GM18499 (cell line): ENCODE measurements at regions not wholly inside any gene's neighbourhood (a gene's known extent, or its start where the extent isn't known, plus 50 kb on each side); places are given as distances from the start of the nearest gene placed in this dataset.

Experiments used
- ATAC-seq: cut with Tn5 transposase; IDR thresholded peaks from one replicate; pipeline ENCODE4 v1.9.1; 2021; ENCODE audit warnings: moderate number of reproducible peaks; ENCODE audit not compliant: insufficient read depth, unreplicated experiment

DNA sequence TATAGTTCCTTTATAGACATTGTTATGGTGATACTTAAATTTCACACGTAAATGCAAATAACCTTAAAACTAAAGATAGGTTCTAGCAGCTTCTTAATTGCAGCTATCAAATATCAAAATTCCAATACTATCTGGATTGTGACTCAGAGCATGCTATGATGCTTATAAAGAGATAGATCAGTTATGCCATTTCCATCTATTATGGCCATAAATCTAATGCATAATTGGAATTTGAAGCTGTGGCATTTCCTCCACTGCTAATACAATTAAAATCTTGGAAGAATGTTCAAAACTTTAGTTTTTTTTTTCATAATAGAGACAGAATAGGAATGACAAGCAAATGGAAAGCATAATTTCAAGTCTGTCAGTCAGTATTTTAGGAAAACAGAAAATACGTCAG lies 220.8 kb upstream of the GALNT5 start:
- no peak for ATAC-seq

DNA sequence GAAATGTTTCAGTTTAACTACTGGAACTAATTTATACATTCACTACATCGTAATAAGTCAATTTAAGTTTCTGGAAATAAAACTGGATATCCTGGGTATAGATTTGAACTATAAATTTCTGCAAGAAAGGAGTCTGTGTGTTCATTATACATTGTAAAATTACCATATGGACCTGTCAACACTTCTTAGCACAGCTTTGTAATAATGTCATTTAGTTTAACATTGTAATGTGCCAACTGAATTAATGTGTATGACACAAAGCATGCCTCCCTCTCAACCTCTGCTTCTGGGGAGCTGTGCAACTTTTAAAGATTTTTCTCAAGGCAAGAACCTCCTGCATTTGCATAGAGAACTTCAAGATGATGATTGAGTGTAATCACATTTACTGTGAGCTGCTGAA lies 213.7 kb upstream of the GALNT5 start:
- no peak for ATAC-seq

DNA sequence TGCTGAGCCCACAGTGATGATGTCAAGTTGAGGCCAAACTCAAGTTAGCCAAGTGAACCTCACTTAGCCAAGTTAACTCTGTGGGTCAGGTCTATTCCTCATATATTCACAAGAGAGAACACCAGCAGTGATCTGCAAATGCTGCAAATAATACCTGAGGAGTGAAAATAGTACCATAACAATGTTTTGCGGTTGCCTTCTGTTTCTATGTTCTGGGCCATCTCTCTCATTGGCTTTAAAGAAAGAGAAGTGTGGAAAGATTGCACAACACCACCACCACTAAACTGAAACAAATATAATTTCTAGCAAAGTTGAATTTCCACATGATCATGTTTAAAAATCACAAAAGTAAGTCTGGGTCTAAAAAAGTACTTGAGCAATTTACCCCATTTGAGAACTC lies 211.1 kb upstream of the GALNT5 start:
- ATAC-seq = no peak

DNA sequence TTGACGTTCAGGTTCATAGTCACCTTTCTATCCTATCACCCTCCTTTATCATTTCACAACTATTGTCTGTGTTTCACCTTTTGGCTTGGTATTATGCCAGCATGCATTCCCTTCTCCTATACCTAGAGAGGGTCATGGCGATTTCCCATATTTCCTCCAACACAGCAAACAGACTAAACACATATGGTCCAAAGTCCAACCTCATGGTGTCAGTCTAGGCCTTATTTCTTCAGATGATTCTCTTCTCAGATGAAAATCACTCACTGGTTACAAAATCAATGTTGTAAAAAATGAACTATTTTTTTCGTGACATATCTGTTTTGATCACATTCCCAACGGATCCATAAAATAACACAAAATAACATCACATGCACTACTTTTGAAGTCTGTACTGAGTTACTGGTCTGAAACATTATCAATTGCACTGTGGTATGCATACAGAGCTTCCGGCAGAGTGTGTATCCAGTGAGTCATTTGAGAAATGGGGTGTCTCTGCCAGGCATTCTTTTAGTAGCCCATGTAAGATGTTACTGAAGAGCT lies 204.8 kb upstream of the GALNT5 start:
- ATAC-seq = no peak

DNA sequence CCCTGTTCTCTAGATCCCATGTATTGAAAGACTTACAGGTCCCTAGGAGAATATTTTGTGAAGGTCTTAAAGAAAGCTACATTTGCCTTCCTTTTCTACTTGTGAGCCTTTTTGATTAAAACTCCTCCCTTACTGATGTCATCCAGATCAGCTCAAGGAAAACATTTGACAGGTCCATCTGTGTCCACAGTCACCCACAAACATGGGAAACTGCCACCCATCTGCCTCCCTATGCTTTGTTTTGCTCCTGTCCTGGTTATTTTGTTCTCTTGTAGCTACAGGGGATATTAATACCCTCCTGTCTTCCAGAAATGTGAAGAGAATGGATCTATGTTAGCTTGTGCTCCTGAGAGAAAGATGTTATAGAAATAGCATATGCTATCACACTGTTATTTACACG lies 203.6 kb upstream of the GALNT5 start:
- ATAC-seq = no peak

DNA sequence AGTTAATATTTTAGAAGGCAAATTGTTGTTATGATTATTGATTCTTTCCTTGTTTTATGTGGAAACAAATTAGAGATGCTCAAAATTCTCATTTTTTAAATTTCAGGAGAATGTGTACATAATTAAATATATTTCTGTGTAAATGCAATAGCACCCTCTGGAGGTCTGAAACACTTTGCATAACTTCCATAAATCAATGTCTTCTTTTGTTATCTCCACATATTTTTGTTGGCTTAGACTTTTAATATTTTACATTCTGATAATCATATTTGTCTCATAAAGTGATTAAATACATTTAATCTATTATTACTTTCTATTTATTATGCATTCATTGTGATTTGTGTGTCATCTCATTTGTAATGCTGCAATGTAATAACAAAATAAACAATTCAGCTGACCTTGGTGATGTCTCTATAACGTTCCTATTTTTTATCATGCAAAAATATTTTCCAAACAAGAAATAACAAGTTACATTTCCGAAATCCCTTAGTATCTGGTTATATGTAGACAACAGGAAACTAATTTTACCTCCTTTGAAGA lies 201.8 kb upstream of the GALNT5 start:
- no peak for ATAC-seq

DNA sequence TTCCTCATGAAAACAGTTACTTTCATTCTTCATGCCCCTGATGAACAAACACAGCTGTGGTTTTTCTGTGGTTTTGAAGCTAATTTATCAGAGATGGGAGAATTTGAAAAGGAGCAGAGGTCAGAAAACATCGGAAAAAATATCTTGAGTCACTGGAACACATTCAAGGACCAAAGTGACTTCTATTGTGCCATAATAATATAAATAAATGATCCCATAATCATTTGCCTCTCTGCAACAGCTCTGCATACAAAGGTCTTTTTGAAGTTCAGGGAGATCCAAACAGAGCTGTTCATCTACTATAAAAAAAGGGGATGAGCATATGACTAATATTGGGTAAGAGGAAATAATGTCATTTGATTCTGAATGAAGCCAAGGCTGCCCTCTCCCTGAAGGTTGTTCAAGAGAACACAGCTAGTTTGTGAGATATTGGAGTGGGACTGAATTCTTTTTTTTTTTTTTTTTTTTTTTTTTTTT lies 201.3 kb upstream of the GALNT5 start:
- no peak for ATAC-seq

DNA sequence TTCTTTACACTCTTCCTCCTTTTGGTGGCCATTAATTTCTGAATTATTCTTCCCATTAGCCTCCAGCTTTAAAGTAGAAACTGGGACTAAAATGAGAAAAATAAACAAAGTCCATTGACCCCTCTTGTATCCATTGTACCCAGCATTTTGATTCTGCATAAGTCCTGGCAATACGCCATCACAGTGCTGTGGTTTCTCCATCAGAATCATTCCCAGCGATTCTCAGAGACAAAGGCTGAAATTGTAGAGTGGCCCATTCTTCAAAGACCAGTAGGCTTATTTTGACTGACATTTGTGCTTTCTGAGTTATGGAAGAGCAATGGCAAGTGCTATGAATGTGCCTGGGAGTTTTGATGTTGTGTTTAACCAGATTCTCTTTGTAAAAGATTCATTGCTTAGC lies 199.3 kb upstream of the GALNT5 start:
- no peak for ATAC-seq

DNA sequence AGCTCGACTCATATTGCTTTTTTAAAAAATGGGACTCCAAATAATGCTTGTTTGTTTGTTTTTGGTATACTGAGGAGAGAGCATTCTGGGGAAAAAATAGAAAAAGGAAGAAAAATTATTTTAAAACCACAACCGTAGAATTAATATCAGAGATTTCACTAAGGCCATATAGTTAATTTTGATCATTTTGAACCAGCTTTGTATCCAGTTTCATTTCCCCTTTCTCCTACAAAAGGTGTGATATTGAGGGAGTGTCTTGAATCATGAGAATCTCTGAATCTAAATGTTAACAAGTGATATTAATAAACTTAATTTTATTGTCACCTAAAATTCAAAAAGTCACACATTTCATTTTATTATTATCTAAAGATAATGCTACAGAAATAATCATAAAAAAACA lies 198.5 kb upstream of the GALNT5 start:
- no peak for ATAC-seq

DNA sequence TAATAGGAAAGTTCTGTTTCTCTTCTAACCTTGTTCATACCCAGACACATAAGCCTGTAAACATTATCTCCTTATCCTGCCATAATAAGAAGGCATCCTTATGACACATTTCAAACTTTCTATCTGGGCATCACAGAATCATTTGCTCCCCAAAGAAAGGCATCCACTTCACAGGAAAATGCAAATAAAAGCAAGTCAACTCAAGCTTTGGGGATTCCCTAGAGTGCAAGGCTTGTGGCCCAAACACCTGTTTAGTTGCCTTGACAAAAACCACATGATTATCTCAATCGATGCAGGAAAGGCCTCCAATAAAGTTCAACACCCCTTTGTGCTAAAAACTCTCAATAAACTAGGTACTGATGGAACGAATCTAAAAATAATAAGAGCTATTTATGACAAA lies 195.7 kb upstream of the GALNT5 start:
- ATAC-seq = peak; percentile 98

DNA sequence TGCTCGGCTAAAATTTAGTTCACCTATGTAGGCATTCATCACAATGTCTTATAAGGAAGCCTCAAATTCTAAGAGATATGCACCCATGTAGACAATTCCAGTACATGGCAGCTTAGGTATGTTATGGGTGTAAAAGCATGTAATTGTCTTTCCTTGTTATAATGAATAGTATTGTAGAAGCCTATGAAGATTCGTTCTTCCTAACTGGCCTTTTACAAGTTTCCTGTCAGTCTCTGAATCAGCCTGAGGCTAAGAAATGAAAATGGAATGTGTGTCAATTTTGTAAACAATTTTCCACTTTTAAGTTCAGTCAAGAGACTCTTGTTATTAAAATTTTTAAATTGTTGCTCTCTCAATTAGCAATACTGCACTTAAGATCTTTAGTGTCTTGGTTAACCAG lies 189.9 kb upstream of the GALNT5 start:
- ATAC-seq = no peak

DNA sequence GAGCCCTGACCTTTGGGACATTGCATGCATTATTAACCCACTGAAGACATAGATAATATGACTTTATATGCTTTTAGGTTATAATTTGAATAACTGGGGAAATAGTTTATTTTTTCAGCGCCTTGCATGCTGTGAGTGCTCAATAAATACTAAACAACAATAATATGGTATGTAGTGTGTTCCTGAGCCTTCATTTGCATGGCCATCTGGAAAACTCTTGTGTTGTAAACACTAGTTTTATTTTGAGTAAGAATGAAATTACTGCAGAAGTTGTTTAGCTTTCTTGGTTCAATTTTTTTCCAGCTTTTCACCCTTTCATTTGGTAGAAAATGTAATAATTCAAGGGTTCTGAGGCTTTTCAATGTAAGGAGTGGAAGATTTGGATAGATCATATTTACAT lies 189.3 kb upstream of the GALNT5 start:
- no peak for ATAC-seq

DNA sequence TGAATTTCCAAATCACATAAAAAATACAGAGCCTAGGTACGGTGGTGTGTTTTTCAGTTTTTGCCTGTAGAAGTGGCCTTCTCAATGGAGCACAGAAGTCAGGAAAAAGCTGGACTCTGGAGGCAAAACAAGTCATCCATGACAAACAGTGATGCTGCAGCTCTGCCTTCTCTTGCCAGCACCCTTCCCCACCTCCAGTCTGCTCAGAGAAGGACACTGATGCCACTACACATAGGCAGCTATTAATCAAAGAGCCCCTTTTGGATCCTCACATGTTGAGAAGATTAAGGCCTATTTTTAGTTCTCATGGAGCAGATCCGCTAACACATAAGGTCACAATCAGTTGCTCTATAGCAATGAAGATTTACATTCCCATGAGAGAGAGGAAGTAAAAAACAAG lies 181.6 kb upstream of the GALNT5 start:
- no peak for ATAC-seq

DNA sequence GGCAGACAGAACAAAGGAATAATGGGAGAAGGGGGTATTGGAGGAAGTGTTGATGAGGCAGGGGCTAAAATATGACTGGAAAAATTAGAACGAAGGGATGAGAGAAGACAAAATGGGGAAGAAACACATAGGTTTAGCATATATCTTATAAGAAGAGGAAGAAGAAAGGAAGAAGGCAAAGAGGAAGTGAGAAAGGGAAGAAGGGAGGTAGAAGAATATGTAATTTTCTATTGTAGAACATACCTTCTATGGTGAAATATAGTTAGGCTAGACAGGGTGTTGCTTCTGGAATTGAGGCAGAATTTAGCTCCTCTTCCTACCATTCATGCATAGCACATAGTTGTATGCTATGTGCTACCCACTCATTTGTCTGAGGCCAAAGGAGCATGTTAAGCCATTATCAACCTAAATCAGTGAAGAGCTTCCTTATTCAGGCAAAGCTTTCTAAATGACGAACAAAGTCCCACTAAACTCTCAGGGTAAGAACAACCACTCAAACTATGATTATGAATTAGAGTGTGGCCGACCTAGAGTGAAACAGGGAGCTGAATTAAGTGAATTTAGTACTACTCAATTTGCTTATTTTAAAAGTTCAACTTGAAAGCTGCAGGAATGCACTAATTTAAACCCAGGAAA lies 180.9 kb upstream of the GALNT5 start:
- no peak for ATAC-seq

DNA sequence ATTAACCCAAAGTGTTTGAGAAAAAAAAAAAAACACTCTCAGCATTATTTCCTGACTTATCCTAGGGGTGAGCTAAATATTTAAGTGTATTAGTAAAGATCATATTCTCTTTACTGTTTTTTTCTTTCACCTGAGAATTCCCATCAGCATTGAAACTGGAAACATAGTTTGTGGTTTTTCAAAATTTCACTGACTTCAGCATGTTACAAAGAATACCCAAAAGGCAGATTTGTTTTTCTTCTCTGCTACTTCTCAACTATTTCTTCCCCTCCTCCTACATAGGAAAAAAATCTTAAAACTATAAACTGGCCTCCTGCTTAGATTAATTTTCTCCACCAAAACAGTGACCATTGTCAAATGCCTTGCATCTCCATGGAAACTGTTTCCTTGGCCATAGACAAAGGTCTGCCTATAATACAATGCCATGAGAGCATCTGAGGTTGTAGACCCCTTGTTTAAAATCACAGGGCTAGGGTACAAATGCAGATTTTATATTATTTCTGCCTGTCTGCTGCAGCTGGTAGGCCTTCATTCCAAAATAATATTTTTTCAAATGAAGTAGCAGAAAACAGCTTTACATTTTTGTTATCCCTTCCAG lies 179.7 kb upstream of the GALNT5 start:
- no peak for ATAC-seq

DNA sequence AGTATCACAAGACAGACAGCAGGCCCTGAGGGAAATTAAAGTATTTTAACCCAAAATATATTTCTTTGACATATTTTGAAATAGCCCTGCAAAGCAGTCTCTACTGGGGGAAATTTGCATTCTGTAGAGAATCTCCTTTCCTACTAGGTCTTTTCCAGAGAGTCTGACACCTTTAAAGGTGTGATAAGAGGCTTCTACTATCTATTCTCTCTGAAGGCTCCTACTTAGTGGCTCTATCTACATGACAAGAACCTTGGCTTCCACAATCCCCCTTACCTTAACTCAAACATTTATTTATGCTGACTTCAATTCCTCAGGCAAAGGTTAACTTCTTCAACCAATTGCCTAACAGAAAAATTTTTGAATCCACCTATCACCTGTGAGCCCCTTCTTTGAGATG lies 174.6 kb upstream of the GALNT5 start:
- no peak for ATAC-seq

DNA sequence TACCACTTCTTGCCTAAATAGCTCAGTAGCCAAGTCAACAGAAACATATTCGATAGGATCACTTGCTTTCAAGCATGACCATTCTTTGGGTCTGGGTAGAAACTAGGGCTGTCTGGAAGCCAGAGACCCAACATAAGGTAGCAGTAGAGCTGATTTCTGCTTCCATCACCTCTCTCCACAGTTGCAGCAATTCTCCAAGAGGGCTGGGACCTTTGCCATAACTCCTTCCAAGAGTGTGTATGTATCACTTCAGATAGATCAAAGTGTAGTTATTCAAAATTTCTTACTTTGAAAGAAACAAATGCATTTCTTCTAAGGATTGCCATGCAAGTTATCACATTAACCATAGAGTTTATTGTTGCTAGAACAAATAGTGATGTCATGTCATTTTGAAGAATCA lies 172.0 kb upstream of the GALNT5 start:
- no peak for ATAC-seq

DNA sequence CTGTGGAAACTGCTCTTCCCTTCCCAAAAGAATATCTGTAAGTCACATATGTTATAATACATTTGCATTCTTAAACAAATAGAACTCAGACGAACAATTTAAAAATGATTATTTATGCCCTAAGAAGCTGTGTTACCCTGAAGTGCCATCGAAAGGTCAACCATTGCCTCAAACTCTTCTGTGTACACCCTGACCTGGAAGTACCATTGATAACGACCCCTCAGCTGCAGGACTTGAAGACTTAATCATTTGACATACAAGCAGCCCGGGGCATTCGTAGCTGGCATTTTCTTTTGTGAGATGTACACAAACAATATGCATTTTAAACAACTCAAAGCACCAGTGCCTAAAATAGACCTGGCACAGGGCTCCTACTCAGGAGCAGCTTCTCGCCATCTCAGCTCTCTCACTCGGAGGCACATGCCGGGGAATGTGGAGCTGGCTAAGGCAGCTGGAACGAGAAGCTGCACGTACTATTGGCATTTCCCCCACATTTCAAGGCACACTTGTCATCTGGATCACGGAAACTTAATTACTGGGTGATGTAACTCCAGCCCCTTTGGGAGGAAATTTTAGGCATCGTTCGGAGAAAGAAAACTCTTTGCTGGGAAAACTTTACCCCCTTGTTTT lies 170.0 kb upstream of the GALNT5 start:
- ATAC-seq = no peak

DNA sequence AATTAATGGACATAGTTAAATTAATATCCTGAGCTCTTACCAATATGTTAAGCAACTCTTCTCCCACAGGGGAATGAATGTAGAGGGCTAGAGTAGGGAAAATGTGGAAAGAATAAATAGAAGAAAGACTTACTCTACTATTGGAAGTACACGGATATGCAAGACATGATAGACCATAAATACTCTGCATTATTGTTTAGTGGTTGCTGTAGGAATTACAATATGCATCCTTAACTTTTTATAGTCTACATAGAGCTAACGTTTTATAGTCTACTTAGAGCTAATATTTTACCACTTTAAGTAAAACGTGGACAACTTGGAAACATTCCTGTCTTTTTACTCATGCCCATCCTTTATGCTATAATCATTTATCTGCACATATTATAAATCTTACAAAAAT lies 163.8 kb upstream of the GALNT5 start:
- no peak for ATAC-seq

DNA sequence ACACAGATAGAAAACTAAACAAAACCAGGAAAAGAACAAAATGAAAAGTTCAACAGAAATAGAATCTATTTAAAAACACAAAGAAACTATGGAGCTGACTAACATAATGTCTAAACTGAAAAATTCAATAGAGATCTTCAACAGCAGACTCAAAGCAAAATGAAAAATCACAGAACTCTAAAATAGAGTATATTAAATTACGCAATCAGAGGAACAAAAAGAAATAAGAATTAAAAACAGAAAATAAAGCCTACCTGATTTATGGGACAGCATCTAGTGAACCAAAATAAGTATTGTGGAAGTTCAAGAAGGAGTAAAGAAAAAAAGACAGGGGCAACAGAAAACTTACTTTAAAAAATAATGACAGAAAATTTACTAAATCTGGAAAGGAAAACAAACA lies 152.1 kb upstream of the GALNT5 start:
- ATAC-seq = no peak

DNA sequence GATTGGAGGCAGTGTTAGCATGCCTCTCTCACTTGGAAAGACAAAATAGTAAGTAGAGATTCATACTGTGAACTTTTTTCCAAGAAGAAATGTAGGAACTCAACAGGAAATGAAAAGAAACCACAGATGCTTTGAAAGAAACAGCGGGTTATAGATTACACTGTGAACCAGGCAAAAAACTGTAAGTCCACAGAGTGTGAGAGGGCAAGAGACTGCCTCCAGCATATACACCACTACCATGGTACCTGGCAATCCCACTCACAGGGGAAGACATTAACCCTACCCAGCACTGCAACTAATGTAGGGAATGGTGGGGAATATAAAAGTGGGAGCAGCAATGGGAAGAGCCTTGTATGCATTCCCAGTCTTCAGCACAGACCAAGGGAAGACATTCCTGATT lies 150.6 kb upstream of the GALNT5 start:
- ATAC-seq = no peak
